HCT116 (cell line): ENCODE measurements at regions not wholly inside any gene's neighbourhood (a gene's known extent, or its start where the extent isn't known, plus 50 kb on each side); places are given as distances from the start of the nearest gene placed in this dataset.

Experiments used
- ATAC-seq: fragments of 200-7000 bp; cut with Tn5 transposase; 2 replicates; pipeline ENCODE4 v1.9.1; 2020; ENCODE audit warnings: mild to moderate bottlenecking, moderate library complexity
- BruUV-seq: library from RNA; stranded (reverse); fragments of 400-500 nt; replicated peaks from 2 replicates; lab custom pipeline; 2021; lab: Mats Ljungman, UMichigan
- CTCF ChIA-PET: fragments of 300-600 bp; sonication (Branson Sonifier 250); formaldehyde crosslinking; loops from one replicate; lab custom pipeline; 2021; ENCODE audit warnings: antibody characterized with exemption; lab: Charles Lee
- POLR2A ChIA-PET: fragments of 300-600, 350-600 bp; sonication (Branson Sonifier 250); formaldehyde crosslinking; loops from one replicate; lab custom pipeline; 2021; ENCODE audit warnings: antibody characterized with exemption; lab: Charles Lee
- RAD21 ChIA-PET, 2 experiments: fragments of 300-600 bp; sonication (Branson Sonifier 250); formaldehyde crosslinking; loops; one replicate each; lab custom pipeline; 2023; ENCODE audit warnings: low total read pairs in 2 of 2; ENCODE audit not compliant: uncharacterized antibody in 2 of 2, unreplicated experiment in 2 of 2, low non-redundant PET in 1 of 2; lab: Charles Lee
- DNase-seq: peaks from one replicate; pipeline ENCODE4 v3.0.0-alpha.2; 2010; ENCODE audit warnings: low read depth, low spot score
- H2AFZ ChIP-seq: fragments of 200-600 bp; shearing (Covaris generic), sonication (generic); 2 replicates; pipeline ENCODE4 v1.6.1; 2017; ENCODE audit warnings: low read depth, mixed run types, mixed read lengths, antibody characterized with exemption, low read length; ENCODE audit not compliant: poor library complexity, severe bottlenecking
- H3K27ac ChIP-seq: 2 replicates; pipeline ENCODE4 v1.5.1; 2012; ENCODE audit warnings: low read depth, low read length
- H3K27me3 ChIP-seq: fragments of 200-600 bp; sonication (generic); 2 replicates; pipeline ENCODE4 v1.6.1; 2016; ENCODE audit warnings: mixed run types, low read length, mixed read lengths; ENCODE audit not compliant: insufficient read depth
- H3K36me3 ChIP-seq, 2 experiments: fragments of 200-500 bp in 1 of 2; fragments of 200-600 bp in 1 of 2; sonication (Bioruptor generic) in 1 of 2; sonication (generic) in 1 of 2; 2 replicates each; pipeline versions ENCODE4 v1.5.1 to v1.6.1; 2014 to 2016; ENCODE audit warnings: low read length in 2 of 2, inconsistent platforms in 1 of 2, mixed read lengths in 1 of 2, mixed run types in 1 of 2; ENCODE audit not compliant: insufficient read depth in 2 of 2, control insufficient read depth in 1 of 2
- H3K4me1 ChIP-seq, 2 experiments: fragments of 200-600 bp in 1 of 2; sonication (generic) in 1 of 2; 2 replicates each; pipeline versions ENCODE4 v1.5.1 to v1.6.1; 2012 to 2017; ENCODE audit warnings: low read length in 2 of 2, inconsistent platforms in 1 of 2, mild to moderate bottlenecking in 1 of 2, mixed read lengths in 1 of 2, mixed run types in 1 of 2, moderate library complexity in 1 of 2; ENCODE audit not compliant: insufficient read depth in 2 of 2, control insufficient read depth in 1 of 2
- H3K4me2 ChIP-seq: fragments of 200-600 bp; sonication (generic); 2 replicates; pipeline ENCODE4 v1.6.1; 2017; ENCODE audit warnings: mixed run types, low read length, mixed read lengths
- H3K4me3 ChIP-seq, 2 experiments: fragments of 200-600 bp in 1 of 2; sonication (generic) in 1 of 2; replicated peaks in 1 of 2; 2 replicates each; pipeline ENCODE4 v1.5.1; 2011 to 2016; ENCODE audit warnings: low read length in 2 of 2, control low read depth in 1 of 2, low read depth in 1 of 2, mild to moderate bottlenecking in 1 of 2, mixed read lengths in 1 of 2, mixed run types in 1 of 2
- H3K79me2 ChIP-seq: fragments of 200-600 bp; sonication (generic); 2 replicates; pipeline ENCODE4 v1.6.1; 2017; ENCODE audit warnings: mild to moderate bottlenecking, mixed run types, low read length, moderate library complexity, mixed read lengths; ENCODE audit not compliant: insufficient read depth
- H3K9ac ChIP-seq: fragments of 200-600 bp; sonication (generic); 2 replicates; pipeline ENCODE4 v1.6.1; 2016; ENCODE audit warnings: low read length, mixed read lengths
- H3K9me2 ChIP-seq: fragments of 200-600 bp; sonication (generic), shearing (Covaris generic); 2 replicates; pipeline ENCODE4 v1.6.1; 2017; ENCODE audit warnings: mixed run types, mild to moderate bottlenecking, moderate library complexity; ENCODE audit not compliant: insufficient read depth
- H3K9me3 ChIP-seq, 2 experiments: fragments of 200-500 bp in 1 of 2; fragments of 200-600 bp in 1 of 2; sonication (Bioruptor generic) in 1 of 2; sonication (generic) in 1 of 2; 2 replicates each; pipeline ENCODE4 v1.6.1; 2014 to 2017; ENCODE audit warnings: low read length in 2 of 2, mixed read lengths in 2 of 2, inconsistent platforms in 1 of 2, low read depth in 1 of 2, mild to moderate bottlenecking in 1 of 2, mixed run types in 1 of 2, moderate library complexity in 1 of 2; ENCODE audit not compliant: control insufficient read depth in 1 of 2, insufficient read depth in 1 of 2
- H4K20me1 ChIP-seq: fragments of 200-600 bp; sonication (generic), shearing (Covaris generic); 2 replicates; pipeline ENCODE4 v1.6.1; 2017; ENCODE audit warnings: mixed run types, mild to moderate bottlenecking, moderate library complexity; ENCODE audit not compliant: insufficient read depth
- ATF3 ChIP-seq: IDR thresholded peaks from 2 replicates; pipeline ENCODE4 v1.6.1; 2012
- CBX3 ChIP-seq: IDR thresholded peaks from 2 replicates; pipeline ENCODE4 v1.6.1; 2012; ENCODE audit warnings: low read depth
- EGR1 ChIP-seq: IDR thresholded peaks from 2 replicates; pipeline ENCODE4 v1.6.1; 2012; ENCODE audit warnings: low read depth
- ELF1 ChIP-seq: IDR thresholded peaks from 2 replicates; pipeline ENCODE4 v1.6.1; 2012; ENCODE audit warnings: low read depth, borderline replicate concordance
- EZH2phosphoT487 ChIP-seq: fragments of 200-600 bp; IDR thresholded peaks from 2 replicates; pipeline ENCODE4 v1.6.1; 2018; ENCODE audit warnings: antibody characterized with exemption, borderline replicate concordance
- MAX ChIP-seq: IDR thresholded peaks from 2 replicates; pipeline ENCODE4 v1.6.1; 2012
- POLR2A ChIP-seq: IDR thresholded peaks from 2 replicates; pipeline ENCODE4 v1.7.0; 2011; ENCODE audit warnings: borderline replicate concordance; ENCODE audit not compliant: insufficient read depth, insufficient read length; ENCODE audit errors: extremely low read depth
- POLR2AphosphoS5 ChIP-seq: IDR thresholded peaks from 2 replicates; pipeline ENCODE4 v1.6.1; 2011; ENCODE audit warnings: mild to moderate bottlenecking, low read depth, low read length, moderate library complexity
- RAD21 ChIP-seq: IDR thresholded peaks from 2 replicates; pipeline ENCODE4 v1.6.1; 2012; ENCODE audit warnings: low read depth, mild to moderate bottlenecking
- SP1 ChIP-seq: IDR thresholded peaks from 2 replicates; pipeline ENCODE4 v1.6.1; 2012; ENCODE audit warnings: low read depth
- TCF7L2 ChIP-seq: IDR thresholded peaks from 2 replicates; pipeline ENCODE4 v1.7.0; 2011; ENCODE audit warnings: borderline replicate concordance, inconsistent platforms; ENCODE audit not compliant: insufficient read depth, insufficient read length; ENCODE audit errors: extremely low read depth
- YY1 ChIP-seq: IDR thresholded peaks from 2 replicates; pipeline ENCODE4 v1.6.1; 2011; ENCODE audit warnings: low read length, low read depth, moderate library complexity, mild to moderate bottlenecking; ENCODE audit not compliant: insufficient replicate concordance; ENCODE audit errors: extremely low read depth
- ZNF274 ChIP-seq: fragments of 200-500 bp; sonication (Bioruptor generic); IDR thresholded peaks from 2 replicates; pipeline ENCODE4 v1.6.1; 2014; ENCODE audit warnings: mild to moderate bottlenecking, low read depth, low read length, inconsistent platforms
- intact Hi-C: fragments of 100-400 bp; cut with micrococcal nuclease; formaldehyde crosslinking; loops from 2 replicates; pipeline ENCODE4 v1.10.0; 2022

- Histone ChIP-seq H3K36me3 (no peaks in the 10 kb centered on the region), H3K9me2 (no peaks in the 10 kb centered on the region), H3K9ac (no peak overlapping the region), H3K27me3 (no peaks in the 10 kb centered on the region), H3K79me2 (no peaks in the 10 kb centered on the region), H2AFZ (no peak overlapping the region), H3K9me3 (no peaks in the 10 kb centered on the region), H3K4me1 (no peaks in the 10 kb centered on the region), H3K4me3 (no peak overlapping the region), H3K27ac (no peak overlapping the region), H4K20me1 (no peaks in the 10 kb centered on the region), H3K4me2 (no peak overlapping the region)
- POLR2A ChIA-PET = no interaction called here
- DNase-seq = no peak
- no peak for ATAC-seq
- intact Hi-C loops = no loop called here
- CTCF ChIA-PET = no interaction called here
- BruUV-seq = no TSS peak
- no peak for TF ChIP-seq ZNF274
- TF ChIP-seq TCF7L2 = no peak
- no peak for TF ChIP-seq RAD21
- no peak for TF ChIP-seq ATF3
- no peak for TF ChIP-seq POLR2AphosphoS5
- no peak for TF ChIP-seq YY1
- TF ChIP-seq SP1 = no peak
- TF ChIP-seq CBX3 = no peak
- TF ChIP-seq EGR1 = no peak
- TF ChIP-seq EZH2phosphoT487 = no peak
- TF ChIP-seq MAX = no peak
- no peak for TF ChIP-seq ELF1
- TF ChIP-seq POLR2A = no peak
- RAD21 ChIA-PET = no interaction called here
Observed at GRCh38 chr7:93030605-93031225, 87.1 kb downstream of the SAMD9 start.
